Left ventricle myocardium inferior (tissue), 1 donor: ENCODE measurements at regions not wholly inside any gene's neighbourhood (a gene's known extent, or its start where the extent isn't known, plus 50 kb on each side); places are given as distances from the start of the nearest gene placed in this dataset.
A peak's percentile ranks its signal among the peaks of the same experiment; 100 is the strongest.

ENCODE experiments used
- DNase-seq: peaks from one replicate; pipeline ENCODE4 v3.0.0-alpha.2; 2020
- H3K27ac ChIP-seq: fragments of 200-600 bp; replicated peaks from 2 replicates; pipeline ENCODE4 v1.8.0; 2021
- H3K27me3 ChIP-seq: fragments of 200-600 bp; 2 replicates; pipeline ENCODE4 v1.8.0; 2021; ENCODE audit warnings: low read depth
- H3K36me3 ChIP-seq: fragments of 200-600 bp; 2 replicates; pipeline ENCODE4 v1.8.0; 2021
- H3K4me1 ChIP-seq: fragments of 200-600 bp; 2 replicates; pipeline ENCODE4 v1.8.0; 2021
- H3K4me3 ChIP-seq: fragments of 200-600 bp; 2 replicates; pipeline ENCODE4 v1.8.0; 2021; ENCODE audit warnings: mild to moderate bottlenecking, moderate library complexity
- H3K9me3 ChIP-seq: fragments of 200-600 bp; replicated peaks from 2 replicates; pipeline ENCODE4 v1.8.0; 2021
- intact Hi-C: fragments of 100-400 bp; cut with micrococcal nuclease; formaldehyde crosslinking; loops from one replicate; pipeline ENCODE4 v1.11.0; 2022
- TF ChIP-seq, protein P1 (sequence below): fragments of 200-600 bp; IDR thresholded peaks from 2 replicates; pipeline ENCODE4 v1.8.0; 2021; ENCODE audit warnings: antibody characterized with exemption, mild to moderate bottlenecking, borderline replicate concordance
- donor health status: DM: no; HTN: yes; CAD: no; lungs with severe emphysema.

DNA sequence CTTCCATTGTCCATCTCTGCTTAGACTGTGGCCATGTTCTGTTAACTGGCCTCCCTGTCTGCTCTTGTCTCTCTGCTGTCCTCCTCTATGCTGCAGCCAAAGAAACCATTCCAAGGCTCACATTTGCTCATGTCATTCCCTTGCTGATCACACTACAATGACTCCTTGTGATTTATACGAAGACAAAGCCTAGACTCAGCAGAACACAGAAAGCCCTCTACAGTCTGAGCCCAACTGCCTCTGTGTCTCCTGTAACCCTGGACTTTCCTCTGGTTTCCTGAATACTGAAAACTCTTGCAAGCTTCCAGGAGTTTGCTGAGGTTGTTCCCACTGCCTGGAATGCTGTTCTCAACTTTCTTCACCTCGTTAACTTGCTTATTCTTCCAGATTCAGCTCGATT lies 191.8 kb downstream of the TMEM38B start:
- H3K36me3 ChIP-seq, result no peaks in the 10 kb centered on the region
- H3K27me3 ChIP-seq, result no peaks in the 10 kb centered on the region
- H3K4me1 ChIP-seq, result peaks cover 10% of the 10 kb centered on the region
- no peak overlapping the region for H3K27ac ChIP-seq
- no peak overlapping the region for H3K4me3 ChIP-seq
- intact Hi-C loops, result no loop called here
- no peaks in the 10 kb centered on the region for H3K9me3 ChIP-seq
- DNase-seq, result no peak
- TF ChIP-seq, protein P1, sequence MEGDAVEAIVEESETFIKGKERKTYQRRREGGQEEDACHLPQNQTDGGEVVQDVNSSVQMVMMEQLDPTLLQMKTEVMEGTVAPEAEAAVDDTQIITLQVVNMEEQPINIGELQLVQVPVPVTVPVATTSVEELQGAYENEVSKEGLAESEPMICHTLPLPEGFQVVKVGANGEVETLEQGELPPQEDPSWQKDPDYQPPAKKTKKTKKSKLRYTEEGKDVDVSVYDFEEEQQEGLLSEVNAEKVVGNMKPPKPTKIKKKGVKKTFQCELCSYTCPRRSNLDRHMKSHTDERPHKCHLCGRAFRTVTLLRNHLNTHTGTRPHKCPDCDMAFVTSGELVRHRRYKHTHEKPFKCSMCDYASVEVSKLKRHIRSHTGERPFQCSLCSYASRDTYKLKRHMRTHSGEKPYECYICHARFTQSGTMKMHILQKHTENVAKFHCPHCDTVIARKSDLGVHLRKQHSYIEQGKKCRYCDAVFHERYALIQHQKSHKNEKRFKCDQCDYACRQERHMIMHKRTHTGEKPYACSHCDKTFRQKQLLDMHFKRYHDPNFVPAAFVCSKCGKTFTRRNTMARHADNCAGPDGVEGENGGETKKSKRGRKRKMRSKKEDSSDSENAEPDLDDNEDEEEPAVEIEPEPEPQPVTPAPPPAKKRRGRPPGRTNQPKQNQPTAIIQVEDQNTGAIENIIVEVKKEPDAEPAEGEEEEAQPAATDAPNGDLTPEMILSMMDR, result no peak

GRCh38 chr9:105887679-105888078 lies 193.3 kb downstream of the TMEM38B start:
- Histone ChIP-seq H3K4me3 (no peak overlapping the region), H3K9me3 (no peaks in the 10 kb centered on the region), H3K27me3 (no peaks in the 10 kb centered on the region), H3K27ac (no peak overlapping the region), H3K4me1 (peaks cover 10% of the 10 kb centered on the region), H3K36me3 (no peaks in the 10 kb centered on the region)
- intact Hi-C loops, result no loop called here
- DNase-seq, result no peak
- TF ChIP-seq, protein P1, result no peak

DNA sequence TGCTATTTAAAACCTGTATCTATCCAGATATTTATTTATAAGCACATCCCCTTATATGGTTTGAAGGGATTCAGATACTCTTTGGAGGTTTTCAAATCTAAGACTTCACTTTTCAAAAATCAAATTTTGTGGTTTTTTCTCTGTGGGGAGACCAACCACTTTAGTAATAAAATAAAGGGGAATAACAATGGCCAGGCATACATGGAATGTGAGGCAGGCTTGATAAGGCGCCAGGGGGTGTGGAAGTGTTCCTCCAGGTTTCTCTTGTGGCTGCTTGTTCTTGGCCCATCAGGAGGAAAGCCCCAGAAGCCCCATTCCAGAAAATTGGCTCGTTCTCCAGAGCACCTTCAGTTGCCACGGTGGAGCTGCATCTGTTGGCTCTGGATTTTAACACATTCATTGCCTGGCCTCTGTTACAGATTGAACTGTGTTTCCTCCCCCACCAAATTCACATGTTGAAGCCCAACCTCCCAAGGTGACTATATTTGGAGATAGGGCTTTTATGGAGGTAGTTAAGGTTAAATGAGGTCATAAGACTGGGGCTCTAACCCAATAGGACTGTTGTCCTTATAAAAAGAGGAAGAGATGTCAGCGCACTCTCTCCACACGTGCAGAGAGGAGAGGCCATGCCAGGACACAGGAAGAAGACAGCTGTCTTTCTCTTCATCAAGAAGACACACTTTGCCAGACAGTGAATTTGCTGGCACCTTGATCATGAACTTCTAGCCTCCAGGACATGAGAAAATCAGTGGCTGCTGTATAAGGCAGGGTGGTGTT lies 195.9 kb downstream of the TMEM38B start:
- Histone ChIP-seq H3K27ac (no peak overlapping the region), H3K4me1 (peaks cover 10% of the 10 kb centered on the region), H3K9me3 (peaks cover under 1% of the 10 kb centered on the region), H3K4me3 (no peak overlapping the region), H3K36me3 (no peaks in the 10 kb centered on the region), H3K27me3 (no peaks in the 10 kb centered on the region)
- intact Hi-C loops, result no loop called here
- TF ChIP-seq, protein P1, result no peak
- no peak for DNase-seq

DNA sequence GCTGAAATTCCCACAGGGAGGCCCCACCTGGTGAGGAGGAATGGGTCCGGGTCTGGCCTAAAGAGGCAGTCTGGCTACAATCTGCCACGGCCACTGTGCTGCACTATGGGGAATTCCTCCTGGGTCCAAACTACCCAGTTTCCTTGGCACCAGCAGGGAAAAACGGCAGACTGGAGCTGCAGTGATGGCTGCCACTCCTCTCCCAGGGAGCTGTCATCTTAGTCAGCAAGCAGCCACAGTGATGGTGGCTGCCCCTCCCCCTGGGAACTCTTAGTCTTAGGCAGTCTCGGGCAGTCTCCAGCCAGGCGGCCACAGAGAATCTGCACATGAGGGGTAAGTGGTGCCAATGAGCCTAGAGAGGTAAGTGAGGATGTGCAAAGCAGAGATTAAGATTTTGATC lies 205.8 kb downstream of the TMEM38B start:
- Histone ChIP-seq H3K4me1 (peaks cover 3% of the 10 kb centered on the region), H3K4me3 (no peak overlapping the region), H3K9me3 (peaks cover 9% of the 10 kb centered on the region), H3K27ac (no peak overlapping the region), H3K27me3 (no peaks in the 10 kb centered on the region), H3K36me3 (no peaks in the 10 kb centered on the region)
- TF ChIP-seq, protein P1, result no peak
- intact Hi-C loops, result no loop called here
- DNase-seq, result no peak

DNA sequence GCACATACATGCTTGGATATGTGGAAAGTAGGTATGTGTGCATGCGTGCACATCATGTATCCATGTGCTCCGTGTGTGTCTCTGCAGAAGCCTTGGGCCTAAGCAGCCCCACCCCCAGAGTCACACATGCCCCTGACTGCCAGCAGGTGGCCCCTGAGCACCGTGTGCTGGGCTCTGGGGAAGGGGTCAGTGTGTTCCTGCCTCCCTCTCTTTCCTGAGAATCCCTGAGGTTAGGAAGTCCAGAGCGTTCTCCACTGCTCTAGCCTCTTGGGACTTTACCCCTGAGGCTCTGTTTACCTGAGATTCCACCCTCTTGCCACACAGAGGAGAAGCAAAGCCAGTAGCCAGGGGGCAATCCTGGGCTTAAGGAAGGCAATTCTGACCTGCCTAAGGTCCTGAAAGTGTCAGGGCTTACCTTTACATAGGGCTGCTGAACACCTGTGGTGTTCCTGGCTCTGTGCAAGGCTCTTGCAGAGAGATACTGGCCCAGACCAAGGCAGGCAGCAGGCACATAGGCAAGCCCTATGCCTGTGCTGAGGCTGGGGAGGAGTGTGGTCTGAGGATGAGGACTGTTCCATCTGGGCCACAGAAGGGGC lies 207.3 kb downstream of the TMEM38B start:
- no peaks in the 10 kb centered on the region for H3K36me3 ChIP-seq
- no peak overlapping the region for H3K4me3 ChIP-seq
- H3K4me1 ChIP-seq, result peaks cover 3% of the 10 kb centered on the region
- intact Hi-C loops, result no loop called here
- H3K27me3 ChIP-seq, result no peaks in the 10 kb centered on the region
- TF ChIP-seq, protein P1, result peak; percentile 82
- H3K9me3 ChIP-seq, result peaks cover 4% of the 10 kb centered on the region
- peak; percentile 23 for DNase-seq
- no peak overlapping the region for H3K27ac ChIP-seq
